ENCODE measurements at regions not wholly inside any gene's neighbourhood (a gene's known extent, or its start where the extent isn't known, plus 50 kb on each side); places are given as distances from the start of the nearest gene placed in this dataset.

- no peak for DNase-seq
- intact Hi-C loops (cut with DNase I, micrococcal nuclease): no loop called here
- ATAC-seq: peak; percentile 23
- H3K36me3 ChIP-seq (ENCODE audit: low read depth): no peaks in the 10 kb centered on the region
- no peaks in the 10 kb centered on the region for H3K9me3 ChIP-seq
- no peaks in the 10 kb centered on the region for H3K4me1 ChIP-seq (ENCODE audit: low read depth)
- TF ChIP-seq CTCF (IDR thresholded peaks at IDR 0.05): no peak
- H3K4me3 ChIP-seq: no peak overlapping the region
Observed at GRCh38 chrX:9390693-9391368, 74.0 kb upstream of the TBL1X start.

GRCh38 chrX:9392445-9392844, 72.4 kb upstream of the TBL1X start:
- no peak for ATAC-seq
- no peaks in the 10 kb centered on the region for H3K36me3 ChIP-seq (ENCODE audit: low read depth)
- no peak overlapping the region for H3K4me3 ChIP-seq
- no peak for DNase-seq
- intact Hi-C loops (cut with DNase I, micrococcal nuclease): no loop called here
- no peaks in the 10 kb centered on the region for H3K4me1 ChIP-seq (ENCODE audit: low read depth)
- H3K9me3 ChIP-seq: no peaks in the 10 kb centered on the region
- TF ChIP-seq CTCF (IDR thresholded peaks at IDR 0.05): no peak

- Histone ChIP-seq H3K4me3 (no peak overlapping the region), H3K9me3 (no peaks in the 10 kb centered on the region), H3K36me3 (ENCODE audit: low read depth) (no peaks in the 10 kb centered on the region), H3K4me1 (ENCODE audit: low read depth) (no peaks in the 10 kb centered on the region)
- DNase-seq (no peak), ATAC-seq (no peak)
- intact Hi-C loops (cut with DNase I, micrococcal nuclease): no loop called here
- TF ChIP-seq CTCF (IDR thresholded peaks at IDR 0.05): no peak
Observed at GRCh38 chrX:9393571-9393970, 71.3 kb upstream of the TBL1X start.

GRCh38 chrX:9394212-9394611, 70.6 kb upstream of the TBL1X start:
- no peak for ATAC-seq

GRCh38 chrX:9396930-9397329, 67.9 kb upstream of the TBL1X start:
- Histone ChIP-seq H3K36me3 (ENCODE audit: low read depth) (no peaks in the 10 kb centered on the region), H3K4me3 (no peak overlapping the region), H3K9me3 (no peaks in the 10 kb centered on the region), H3K4me1 (ENCODE audit: low read depth) (no peaks in the 10 kb centered on the region)
- TF ChIP-seq CTCF (IDR thresholded peaks at IDR 0.05): no peak
- ATAC-seq: peak; percentile 68
- intact Hi-C loops (cut with DNase I, micrococcal nuclease): no loop called here
- DNase-seq: peak in 1 of 3 donors; percentile 32

More at GRCh38 chrX:9394212-9394611, 70.6 kb upstream of the TBL1X start:
- no peak for DNase-seq
- H3K4me1 ChIP-seq (ENCODE audit: low read depth): no peaks in the 10 kb centered on the region
- intact Hi-C loops (cut with DNase I, micrococcal nuclease): no loop called here
- no peaks in the 10 kb centered on the region for H3K9me3 ChIP-seq
- no peak for TF ChIP-seq CTCF (IDR thresholded peaks at IDR 0.05)
- H3K36me3 ChIP-seq (ENCODE audit: low read depth): no peaks in the 10 kb centered on the region
- H3K4me3 ChIP-seq: no peak overlapping the region

- intact Hi-C loops (cut with DNase I, micrococcal nuclease): no loop called here
- H3K4me1 ChIP-seq (ENCODE audit: low read depth): no peaks in the 10 kb centered on the region
- DNase-seq: no peak
- no peak overlapping the region for H3K4me3 ChIP-seq
- ATAC-seq: no peak
- H3K9me3 ChIP-seq: no peaks in the 10 kb centered on the region
- TF ChIP-seq CTCF (IDR thresholded peaks at IDR 0.05): no peak
- H3K36me3 ChIP-seq (ENCODE audit: low read depth): no peaks in the 10 kb centered on the region
Observed at GRCh38 chrX:9401051-9401450, 63.8 kb upstream of the TBL1X start.

All from mucosa of descending colon (tissue), 3 donors.